ENCODE measurements at regions not wholly inside any gene's neighbourhood (a gene's known extent, or its start where the extent isn't known, plus 50 kb on each side); places are given as distances from the start of the nearest gene placed in this dataset.
"Not testable (repeated sequence)": the region's sequence is repeated elsewhere in the genome, so short reads cannot be mapped to it uniquely, and the experiment has no call there.

- no peak for TF ChIP-seq CTCF (IDR thresholded peaks at IDR 0.05; ENCODE audit: unreplicated experiment)
- intact Hi-C loops (cut with micrococcal nuclease; ENCODE audit: unreplicated experiment): no loop called here
- CTCF ChIA-PET: no interaction called here
- H3K27me3 Mint-ChIP-seq (ENCODE audit: unreplicated experiment): peaks cover 63% of the 10 kb centered on the region
- no peaks in the 10 kb centered on the region for H3K9me3 Mint-ChIP-seq (ENCODE audit: low read depth, unreplicated experiment)
- peaks cover 4% of the 10 kb centered on the region for H3K36me3 Mint-ChIP-seq (ENCODE audit: insufficient read depth, unreplicated experiment)
- no peak overlapping the region for H3K4me3 Mint-ChIP-seq (ENCODE audit: low read depth, unreplicated experiment)
- DNase-seq: no peak
- H3K4me1 Mint-ChIP-seq (ENCODE audit: low read depth, unreplicated experiment): peaks cover 2% of the 10 kb centered on the region
- no peak overlapping the region for H3K27ac Mint-ChIP-seq (ENCODE audit: unreplicated experiment)
- no TSS peak for BruUV-seq (replicated peaks)
Measured at GRCh38 chr2:242015108-242016065, 145.9 kb downstream of the RTP5 start.

- DNase-seq: no peak
- Mint-ChIP-seq H3K9me3 (ENCODE audit: low read depth, unreplicated experiment) (no peaks in the 10 kb centered on the region), H3K36me3 (ENCODE audit: insufficient read depth, unreplicated experiment) (peaks cover 4% of the 10 kb centered on the region), H3K27me3 (ENCODE audit: unreplicated experiment) (peaks cover 80% of the 10 kb centered on the region), H3K27ac (ENCODE audit: unreplicated experiment) (no peak overlapping the region), H3K4me1 (ENCODE audit: low read depth, unreplicated experiment) (peaks cover 8% of the 10 kb centered on the region), H3K4me3 (ENCODE audit: low read depth, unreplicated experiment) (no peak overlapping the region)
- BruUV-seq (replicated peaks): no TSS peak
- CTCF ChIA-PET: no interaction called here
- TF ChIP-seq CTCF (IDR thresholded peaks at IDR 0.05; ENCODE audit: unreplicated experiment): no peak
- intact Hi-C loops (cut with micrococcal nuclease; ENCODE audit: unreplicated experiment): no loop called here
Measured at GRCh38 chr2:242017086-242017485, 147.6 kb downstream of the RTP5 start.

GRCh38 chr2:242018416-242018815, 148.9 kb downstream of the RTP5 start:
- intact Hi-C loops (cut with micrococcal nuclease; ENCODE audit: unreplicated experiment); CTCF ChIA-PET; H3K9me3 Mint-ChIP-seq (ENCODE audit: low read depth, unreplicated experiment); H3K36me3 Mint-ChIP-seq (ENCODE audit: insufficient read depth, unreplicated experiment); BruUV-seq (replicated peaks); DNase-seq; H3K27ac Mint-ChIP-seq (ENCODE audit: unreplicated experiment); H3K4me3 Mint-ChIP-seq (ENCODE audit: low read depth, unreplicated experiment); H3K4me1 Mint-ChIP-seq (ENCODE audit: low read depth, unreplicated experiment): not testable (repeated sequence)
- peaks cover 92% of the 10 kb centered on the region for H3K27me3 Mint-ChIP-seq (ENCODE audit: unreplicated experiment)

GRCh38 chr2:242019344-242019743, 149.8 kb downstream of the RTP5 start:
- intact Hi-C loops (cut with micrococcal nuclease; ENCODE audit: unreplicated experiment): no loop called here
- DNase-seq: no peak
- Mint-ChIP-seq H3K36me3 (ENCODE audit: insufficient read depth, unreplicated experiment) (peaks cover 9% of the 10 kb centered on the region), H3K4me1 (ENCODE audit: low read depth, unreplicated experiment) (peaks cover 8% of the 10 kb centered on the region), H3K9me3 (ENCODE audit: low read depth, unreplicated experiment) (no peaks in the 10 kb centered on the region), H3K4me3 (ENCODE audit: low read depth, unreplicated experiment) (no peak overlapping the region), H3K27me3 (ENCODE audit: unreplicated experiment) (peaks cover 92% of the 10 kb centered on the region), H3K27ac (ENCODE audit: unreplicated experiment) (no peak overlapping the region)
- no TSS peak for BruUV-seq (replicated peaks)
- no peak for TF ChIP-seq CTCF (IDR thresholded peaks at IDR 0.05; ENCODE audit: unreplicated experiment)
- CTCF ChIA-PET: no interaction called here
